ENCODE measurements at regions not wholly inside any gene's neighbourhood (a gene's known extent, or its start where the extent isn't known, plus 50 kb on each side); places are given as distances from the start of the nearest gene placed in this dataset.
"Not testable (repeated sequence)": the region's sequence is repeated elsewhere in the genome, so short reads cannot be mapped to it uniquely, and the experiment has no call there.

DNA sequence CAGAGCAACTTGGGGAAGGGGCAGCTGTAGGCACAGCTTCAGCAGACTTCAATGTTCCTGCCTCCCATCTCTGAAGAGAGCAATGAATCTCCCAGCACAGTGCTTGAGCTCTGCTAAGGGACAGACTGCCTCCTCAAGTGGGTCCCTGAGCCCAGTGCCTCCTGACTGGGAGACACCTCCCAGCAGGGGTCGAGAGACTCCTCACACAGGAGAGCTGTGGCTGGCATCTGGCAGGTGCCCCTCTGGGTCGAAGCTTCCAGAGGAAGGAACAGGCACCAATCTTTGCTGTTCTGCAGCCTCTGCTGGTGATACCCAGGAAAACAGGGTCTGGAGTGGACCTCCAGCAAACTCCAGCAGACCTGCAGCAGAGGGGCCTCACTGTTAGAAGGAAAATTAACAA is 563.8 kb downstream of the RWDD3 start:
- DNase-seq: not testable (repeated sequence)

DNA sequence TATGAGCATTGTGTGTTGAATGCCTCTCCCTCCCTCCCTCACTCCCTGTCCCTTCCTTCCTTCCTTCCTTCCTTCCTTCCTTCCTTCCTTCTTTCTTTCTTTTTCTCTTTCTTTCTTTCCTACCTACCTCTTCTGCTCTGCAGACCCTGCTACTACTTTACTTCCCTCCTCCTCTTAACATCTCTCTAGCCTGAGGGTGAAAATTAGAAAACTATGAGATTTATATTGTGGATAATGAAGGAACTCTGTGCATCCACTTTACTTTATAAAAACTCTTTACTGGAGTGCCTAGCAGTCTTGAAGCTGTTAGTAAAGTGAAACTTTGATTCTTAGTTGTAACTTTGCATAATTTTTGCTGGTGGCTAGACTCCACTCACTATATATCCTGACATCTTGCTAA is 572.2 kb downstream of the RWDD3 start:
- DNase-seq: no peak

DNA sequence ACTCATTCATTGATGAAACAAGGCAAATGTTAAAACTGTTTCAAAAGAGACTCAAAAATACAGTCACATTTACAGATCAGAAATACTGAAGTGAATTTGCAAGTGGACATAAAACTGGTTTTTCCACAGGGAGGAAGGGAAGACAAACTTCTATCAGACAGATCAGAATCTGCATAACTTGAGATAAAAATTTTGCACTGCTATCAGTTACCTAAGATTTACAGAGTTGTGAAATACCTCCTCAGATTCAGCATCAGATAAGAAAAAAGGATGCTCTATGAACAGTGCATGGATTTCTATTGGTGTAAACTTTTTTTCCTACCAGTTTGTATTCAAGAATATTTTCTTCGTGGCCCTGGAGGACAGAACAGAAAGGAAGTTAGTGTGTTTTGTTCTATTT is 575.4 kb downstream of the RWDD3 start:
- DNase-seq: no peak

DNA sequence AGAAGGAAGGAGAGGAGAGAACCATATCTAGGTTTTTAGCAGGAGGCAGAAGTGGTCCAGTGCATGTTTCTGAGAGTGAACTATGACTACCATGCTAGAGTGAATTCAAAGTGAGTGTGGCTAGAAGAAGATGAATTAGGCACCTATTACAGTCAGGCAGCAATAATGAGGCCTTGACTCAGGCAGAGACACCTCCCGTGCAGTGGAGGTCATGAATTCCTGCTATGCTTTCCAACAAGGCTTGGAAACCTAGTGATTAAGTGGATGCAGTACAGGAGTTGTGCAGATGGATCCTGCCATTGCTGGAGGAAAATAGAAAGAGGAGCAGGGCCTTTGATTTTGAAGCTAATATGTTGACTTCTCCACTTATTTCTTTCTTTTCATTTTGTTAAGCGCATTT is 581.5 kb downstream of the RWDD3 start:
- DNase-seq: no peak

DNA sequence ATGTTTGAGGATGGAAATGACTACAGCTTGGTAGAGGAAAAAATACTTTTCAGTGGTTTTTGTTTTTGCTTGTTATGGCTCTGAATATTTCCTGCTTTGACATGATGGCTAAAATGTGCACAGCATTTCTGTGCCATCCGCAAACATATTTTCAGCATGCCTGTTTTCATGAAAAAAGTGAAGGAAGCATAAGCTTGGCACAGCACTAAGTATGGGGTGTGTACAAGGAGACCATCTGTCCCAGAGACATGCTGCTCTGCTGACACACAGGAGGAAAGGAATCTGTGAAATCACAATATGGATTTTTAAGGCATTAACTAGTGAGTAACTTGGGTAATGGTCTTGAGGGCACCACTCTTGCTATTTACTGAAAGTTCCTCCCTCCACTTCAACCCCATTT is 595.5 kb downstream of the RWDD3 start:
- no peak for DNase-seq

DNA sequence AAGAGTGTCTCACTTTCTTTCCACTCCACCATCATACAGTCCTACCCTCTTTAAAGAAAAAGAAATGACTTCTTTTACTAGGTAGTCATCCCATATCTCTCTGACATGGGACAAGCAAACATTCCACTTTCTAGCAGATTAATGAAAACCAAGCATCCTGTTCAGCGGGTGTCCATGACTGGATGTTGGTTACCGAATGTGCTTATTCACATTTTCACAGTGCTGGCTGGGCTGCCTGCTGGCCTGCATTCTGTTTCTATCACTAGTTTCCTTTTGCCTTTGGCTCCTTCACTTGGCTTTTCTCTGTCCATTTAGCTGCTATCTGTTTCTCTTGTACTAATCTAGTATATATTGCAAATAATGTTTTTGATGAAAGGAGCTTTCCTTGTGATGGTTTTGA is 598.4 kb downstream of the RWDD3 start:
- DNase-seq: no peak

DNA sequence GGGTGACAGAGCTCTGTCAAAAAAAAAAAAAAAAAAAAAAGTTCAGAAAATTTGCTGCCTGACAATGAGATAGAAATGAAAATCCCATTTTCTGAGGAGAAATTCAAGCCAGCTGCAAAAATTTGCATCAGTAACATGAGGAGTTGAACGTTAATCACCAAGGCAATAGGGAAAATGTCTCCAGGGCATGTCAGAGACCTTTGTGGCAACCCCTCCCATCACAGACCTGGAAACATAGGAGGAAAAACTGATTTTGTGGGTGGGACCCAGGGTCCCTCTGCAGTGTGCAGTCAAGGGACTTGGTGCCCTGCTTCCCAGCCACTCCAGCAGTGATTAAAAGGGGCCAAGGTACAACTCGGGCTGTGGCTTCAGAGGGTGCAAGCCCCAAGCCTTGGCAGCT is 615.4 kb downstream of the RWDD3 start:
- DNase-seq: no peak

DNA sequence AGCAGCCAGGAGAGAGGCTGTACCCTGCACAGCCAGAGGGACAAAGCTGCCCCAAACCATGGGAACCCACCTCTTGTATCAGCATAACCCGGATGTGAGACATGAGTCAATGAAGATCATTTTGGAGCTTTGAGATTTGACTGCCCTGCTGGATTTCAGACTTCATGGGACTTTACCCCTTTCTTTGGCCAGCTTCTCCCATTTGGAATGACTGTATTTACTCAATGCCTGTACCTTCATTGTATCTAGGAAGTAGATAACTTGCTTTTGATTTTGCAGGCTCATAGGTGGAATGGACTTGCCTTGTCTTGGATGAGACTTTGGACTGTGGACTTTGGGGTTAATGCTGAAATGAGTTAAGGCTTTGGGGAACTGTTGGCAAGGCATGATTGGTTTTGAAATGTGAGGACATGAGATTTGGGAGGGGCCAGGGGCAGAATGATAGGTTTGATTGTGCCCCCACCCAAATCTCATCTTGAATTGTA is 616.2 kb downstream of the RWDD3 start:
- DNase-seq: no peak

DNA sequence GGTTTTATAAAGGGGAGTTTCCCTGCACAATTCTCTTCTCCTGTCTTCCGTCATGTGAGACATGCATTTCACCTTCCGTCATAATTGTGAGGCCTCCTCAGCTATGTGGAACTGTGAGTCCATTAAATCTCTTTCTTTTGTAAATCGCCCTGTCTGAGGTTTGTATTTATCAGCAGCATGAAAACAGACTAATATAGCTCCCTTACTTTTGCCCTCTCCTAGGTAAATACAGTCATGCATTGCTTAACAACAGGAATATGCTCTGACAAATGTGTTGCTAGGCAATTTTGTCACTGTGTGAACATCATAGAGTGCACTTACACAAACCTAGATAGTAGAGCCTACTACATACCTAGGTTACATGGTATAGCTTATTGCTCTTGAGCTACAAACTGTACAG is 616.8 kb downstream of the RWDD3 start:
- no peak for DNase-seq

DNA sequence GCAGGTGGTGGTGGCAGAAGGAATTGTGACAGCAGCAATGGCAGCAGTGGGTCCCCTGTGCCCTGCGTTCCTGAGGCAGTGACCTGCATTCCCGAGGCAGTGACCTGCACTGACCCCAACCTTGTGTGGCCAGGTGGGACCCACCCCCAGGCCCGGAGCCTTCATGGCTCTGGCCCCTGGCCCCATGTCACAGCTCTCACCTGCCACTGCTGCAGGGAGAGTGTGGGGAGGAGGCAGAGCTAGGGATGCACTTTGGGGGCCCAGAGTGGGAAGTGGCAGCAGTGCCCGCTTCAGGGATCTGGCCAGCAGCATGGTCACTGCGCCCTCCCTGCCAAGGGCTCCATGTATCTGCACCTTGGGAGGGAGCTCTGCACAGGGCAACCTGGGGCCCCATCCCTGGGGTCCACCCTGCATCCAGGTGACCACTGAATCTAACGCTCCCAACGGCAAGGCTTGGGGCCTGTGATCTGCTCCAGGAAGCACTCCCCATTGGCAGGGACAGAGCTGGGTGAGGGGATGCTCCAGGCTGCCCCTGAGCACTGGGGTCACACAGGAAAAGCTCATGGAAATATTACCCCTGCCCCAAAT is 618.6 kb downstream of the RWDD3 start:
- no peak for DNase-seq

DNA sequence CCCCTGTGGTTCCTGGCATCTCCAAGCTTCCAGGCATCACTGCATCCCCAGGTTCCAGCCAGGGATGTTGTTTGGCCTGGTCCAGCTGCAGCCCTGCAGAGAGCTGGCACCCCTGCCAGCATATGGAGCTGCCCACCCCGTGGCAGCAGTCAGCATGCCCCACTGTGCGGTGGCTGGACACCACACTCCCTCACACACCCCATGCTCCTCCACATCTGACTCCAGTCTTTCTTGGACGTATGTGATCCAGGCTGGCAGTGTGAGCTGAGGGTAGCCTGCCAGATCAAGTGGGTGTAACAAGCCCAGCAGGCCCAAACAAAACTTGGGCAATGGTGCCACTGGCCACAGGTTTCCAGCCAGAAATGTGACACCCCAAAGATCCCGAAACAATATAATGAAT is 620.4 kb downstream of the RWDD3 start:
- DNase-seq: no peak

DNA sequence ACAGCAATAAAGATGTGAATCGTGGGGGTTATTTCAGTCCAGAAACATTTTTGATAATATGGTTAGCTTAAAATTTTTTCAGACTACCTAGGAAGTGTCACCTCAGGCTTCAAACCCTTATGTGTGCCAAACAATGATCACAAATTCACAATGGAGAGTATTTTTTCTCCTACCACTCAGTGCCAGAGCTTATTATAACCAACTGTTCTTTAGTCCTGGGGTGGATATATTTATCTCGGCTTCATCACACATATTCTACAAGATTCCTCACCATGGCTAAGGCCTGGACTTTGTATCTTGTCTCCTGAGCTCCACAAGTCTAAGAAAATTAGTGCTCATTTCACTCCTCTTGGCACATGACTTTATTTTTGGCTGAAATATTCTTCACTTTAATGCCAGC is 629.1 kb downstream of the RWDD3 start:
- DNase-seq: no peak

DNA sequence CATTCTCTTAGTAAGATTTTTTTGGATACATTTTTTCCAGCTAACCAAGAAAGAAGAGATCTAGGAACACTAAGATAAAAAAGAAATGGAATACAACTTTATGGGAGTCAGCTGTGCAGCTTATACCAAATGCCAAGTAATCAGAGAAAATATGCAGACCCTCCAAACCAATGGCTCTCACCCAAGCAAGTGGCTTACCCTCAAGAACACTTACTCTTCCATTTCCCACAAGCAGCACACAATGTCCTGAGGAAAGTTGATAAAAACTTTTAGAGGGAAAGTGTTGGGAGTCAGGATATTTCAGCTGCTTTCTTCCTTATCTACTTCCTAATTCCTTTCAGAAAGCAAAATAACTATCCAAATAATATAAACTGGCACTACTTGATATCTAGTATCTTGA is 631.8 kb downstream of the RWDD3 start:
- no peak for DNase-seq

DNA sequence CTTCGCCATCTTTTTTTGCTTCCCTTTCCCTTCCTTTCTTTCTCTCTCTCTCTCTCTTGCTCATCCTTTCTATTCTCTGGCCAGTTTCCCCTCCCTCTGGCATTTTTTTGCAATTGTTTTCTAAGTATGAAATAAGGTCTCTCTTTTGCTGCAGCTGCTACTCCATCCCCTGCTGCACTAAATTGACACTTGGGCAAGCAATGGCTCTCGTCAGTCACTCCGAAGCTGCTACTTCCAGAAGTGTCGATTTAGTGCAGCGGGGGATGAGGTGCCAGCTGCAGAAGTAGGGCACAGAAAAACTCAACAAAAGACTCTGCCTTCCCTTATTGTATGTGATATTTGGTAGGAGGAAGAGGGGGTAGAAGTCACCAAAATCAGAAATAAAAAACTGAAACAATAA is 642.3 kb downstream of the RWDD3 start:
- no peak for DNase-seq

DNA sequence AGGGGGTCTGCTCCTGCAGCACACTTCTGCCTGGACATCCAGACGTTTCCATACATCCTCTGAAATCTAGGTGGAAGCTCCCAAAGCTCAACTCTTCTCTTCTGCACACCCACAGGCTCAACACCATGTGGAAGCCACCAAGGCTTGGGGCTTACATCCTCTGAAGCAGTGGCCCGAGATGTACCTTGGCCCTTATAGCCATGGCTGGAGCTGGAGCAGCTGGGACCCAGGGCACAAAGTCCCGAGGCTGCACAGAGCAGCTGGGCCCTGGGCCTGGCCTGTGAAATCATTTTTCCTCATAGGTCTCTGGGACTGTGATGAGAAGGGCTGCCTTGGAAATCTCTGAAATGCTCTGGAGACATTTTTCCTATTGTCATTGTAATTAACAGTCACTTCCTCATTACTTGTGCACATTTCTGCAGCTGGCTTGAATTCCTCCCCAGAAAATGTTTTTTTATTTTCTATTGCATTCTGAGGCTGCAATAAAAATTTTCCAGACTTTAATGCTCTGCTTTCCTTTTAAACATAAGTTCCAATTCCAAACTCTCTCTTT is 645.6 kb downstream of the RWDD3 start:
- no peak for DNase-seq

DNA sequence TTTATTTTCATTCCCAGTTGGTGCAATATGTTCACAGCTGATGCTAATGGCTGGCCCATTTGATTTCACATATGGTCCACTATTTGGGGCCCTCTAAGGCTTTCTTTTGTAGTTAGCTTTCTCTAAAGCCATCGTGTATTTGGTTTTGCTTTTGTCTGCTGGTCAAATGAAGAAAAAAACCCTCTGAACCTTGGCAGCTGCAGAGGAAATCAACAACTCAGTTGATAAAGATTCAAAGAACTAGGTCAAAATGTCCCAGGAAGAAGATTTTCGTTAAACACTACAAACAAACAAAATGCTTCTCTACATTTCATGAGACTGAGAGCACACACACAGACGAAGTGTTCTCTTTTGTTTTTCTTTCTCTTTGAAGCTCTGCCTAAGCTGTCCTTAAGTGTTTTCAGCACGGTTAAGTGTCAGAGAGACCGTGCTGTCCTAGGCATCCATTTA is 655.0 kb downstream of the RWDD3 start:
- no peak for DNase-seq

DNA sequence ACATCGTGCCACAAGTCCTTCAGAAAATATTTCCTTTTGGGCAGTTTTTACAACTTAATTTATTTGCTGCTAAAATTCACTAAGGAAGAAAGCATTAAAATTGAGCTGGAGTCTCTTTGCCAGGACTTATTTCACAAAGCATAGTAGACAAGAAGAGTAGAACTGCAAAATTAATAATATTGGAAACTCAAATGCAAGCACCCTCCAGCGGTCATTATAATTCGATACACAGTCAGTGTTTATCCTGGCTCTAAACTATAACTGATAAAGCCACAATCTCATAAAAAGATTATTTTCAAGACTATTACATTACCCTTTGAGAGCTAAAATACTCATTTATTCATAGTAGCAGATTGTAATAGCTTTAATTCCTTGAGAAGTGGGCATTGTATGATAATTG is 655.4 kb downstream of the RWDD3 start:
- DNase-seq: no peak

DNA sequence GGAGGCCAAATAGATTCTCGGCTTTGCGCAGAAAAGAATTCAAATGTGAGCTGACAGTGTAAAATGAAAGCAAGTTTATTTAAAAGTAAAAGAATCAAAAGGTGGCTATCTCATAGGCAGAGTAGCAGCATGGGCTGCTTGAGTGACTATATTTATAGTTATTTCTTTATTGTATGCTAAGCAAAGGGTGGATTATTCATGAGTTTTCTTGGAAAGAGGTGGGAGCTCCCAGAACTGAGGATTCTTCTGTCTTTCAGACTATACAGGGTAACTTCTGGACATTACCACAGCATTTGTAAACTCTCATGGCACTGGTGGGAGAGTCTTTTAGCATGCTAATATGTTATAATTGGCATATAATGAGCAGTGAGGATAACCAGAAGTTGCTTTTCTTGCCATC is 659.9 kb downstream of the RWDD3 start:
- DNase-seq: no peak

DNA sequence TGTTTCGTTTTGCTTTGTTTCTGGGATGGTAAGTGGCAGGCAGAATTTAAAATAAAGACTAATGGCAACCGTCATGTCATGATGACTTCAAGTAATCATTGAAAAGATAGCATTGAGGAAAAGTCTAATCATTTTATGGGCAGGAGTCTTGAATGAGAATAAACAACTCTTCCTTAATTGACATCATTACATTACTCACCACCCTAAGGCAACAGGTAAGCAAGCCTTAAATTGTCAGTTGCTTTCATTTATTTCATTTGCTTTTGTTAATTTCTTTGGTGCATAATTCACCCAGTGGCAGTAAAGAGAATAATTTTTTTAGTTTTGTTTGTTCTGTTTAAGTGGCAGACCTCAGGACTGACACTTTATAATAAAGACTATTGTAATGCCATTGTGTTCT is 669.0 kb downstream of the RWDD3 start:
- DNase-seq: no peak

DNA sequence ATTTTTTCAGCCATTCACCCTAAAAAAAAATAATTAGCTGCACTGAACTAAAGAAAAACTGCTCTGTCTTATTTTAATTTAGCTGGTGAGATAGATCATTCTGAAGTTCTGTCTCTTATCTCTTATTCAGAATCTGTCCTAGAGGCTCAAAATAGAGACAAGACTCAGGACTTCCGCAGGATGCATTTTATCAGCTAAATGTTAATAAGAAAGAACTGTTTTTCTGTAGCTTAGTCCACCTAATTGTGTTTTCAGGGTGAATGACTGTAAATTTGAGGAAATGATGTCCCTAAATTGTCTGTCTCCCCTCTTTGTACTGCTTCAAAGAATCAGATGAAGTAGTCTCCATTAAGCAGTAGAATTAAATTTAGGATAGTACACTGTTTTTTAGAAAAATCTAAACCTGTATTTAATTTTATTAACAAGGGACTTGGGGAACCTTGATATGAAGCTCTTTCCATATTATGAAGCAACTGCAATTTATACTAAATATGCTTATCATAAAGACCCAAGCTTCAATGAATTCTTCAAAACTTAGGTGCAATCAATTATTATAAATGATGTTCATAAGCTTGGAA is 671.9 kb downstream of the RWDD3 start:
- no peak for DNase-seq

DNA sequence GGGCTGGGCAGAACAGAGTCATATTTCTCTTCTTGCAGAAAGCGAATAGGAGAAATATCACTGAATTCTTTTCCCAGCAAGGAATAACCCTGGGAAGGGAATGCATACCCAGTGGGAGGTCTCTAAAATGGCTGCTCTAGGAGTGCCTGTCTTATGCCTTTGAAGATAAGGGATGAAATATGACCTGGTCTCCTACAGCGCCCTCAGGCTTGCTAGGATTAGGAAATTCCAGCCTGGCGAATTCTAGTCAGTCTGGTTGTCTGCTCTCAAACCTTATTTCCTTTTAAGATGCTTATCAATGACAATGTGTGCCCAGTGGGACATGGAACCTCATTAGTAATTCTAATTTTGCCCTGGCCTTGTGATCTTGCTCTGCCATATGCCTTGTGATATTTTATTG is 677.7 kb downstream of the RWDD3 start:
- DNase-seq: not testable (repeated sequence)

DNA sequence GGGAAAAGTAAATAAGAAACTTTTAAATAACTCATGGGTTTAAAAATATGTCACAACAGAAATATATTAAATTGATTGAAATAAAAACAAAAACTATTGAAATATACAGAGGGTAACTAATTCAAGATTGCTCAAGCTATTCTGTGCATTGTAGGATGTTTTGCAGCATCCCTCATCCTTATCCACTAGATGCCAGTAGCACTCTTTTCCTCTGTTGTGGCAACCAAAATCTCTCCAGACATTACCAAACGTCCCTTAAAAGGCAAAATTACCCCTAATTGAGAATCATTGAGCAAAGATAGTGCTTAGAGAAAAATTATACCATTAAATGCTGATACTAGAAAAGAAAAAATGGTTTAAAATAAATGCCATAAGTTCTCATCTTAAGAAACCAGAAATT is 682.6 kb downstream of the RWDD3 start:
- peak; percentile 2 for DNase-seq

DNA sequence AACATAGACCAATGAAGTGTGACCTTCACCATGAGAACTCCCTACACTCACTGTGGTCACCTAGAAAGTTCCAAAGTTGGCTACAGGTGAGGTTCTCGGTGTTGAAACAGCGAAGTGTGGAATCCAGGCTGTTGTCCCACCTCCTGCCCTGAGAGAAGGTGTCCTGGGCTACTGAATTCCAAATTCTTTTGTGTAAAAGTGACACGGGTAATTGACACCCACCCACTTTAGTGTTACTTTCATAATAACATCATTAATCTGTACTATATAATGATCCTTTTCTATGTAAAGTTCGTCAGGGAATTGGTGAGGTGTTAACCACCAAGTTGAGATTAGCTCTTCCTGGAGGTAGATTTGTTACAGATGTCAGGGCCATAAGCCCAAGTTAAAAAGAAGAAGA is 690.7 kb downstream of the RWDD3 start:
- no peak for DNase-seq

DNA sequence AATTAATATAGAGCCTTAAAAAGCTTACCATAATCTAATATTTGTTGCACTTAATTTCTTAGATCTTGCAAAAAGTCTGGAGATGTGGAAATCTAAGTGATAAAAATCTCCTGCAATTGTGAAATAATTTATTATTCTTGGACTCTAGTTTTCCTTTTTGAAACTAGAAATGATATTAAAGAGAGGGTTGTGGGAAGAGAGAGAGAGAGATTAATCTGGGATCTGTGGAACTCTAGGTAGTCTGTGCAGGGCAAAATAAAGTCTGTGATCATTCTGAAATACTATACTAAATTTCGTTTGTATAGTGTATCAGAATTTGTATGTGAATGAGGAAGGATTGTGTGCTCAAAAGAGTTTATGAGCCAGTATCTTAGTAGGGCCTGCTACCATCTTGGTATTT is 692.3 kb downstream of the RWDD3 start:
- no peak for DNase-seq

DNA sequence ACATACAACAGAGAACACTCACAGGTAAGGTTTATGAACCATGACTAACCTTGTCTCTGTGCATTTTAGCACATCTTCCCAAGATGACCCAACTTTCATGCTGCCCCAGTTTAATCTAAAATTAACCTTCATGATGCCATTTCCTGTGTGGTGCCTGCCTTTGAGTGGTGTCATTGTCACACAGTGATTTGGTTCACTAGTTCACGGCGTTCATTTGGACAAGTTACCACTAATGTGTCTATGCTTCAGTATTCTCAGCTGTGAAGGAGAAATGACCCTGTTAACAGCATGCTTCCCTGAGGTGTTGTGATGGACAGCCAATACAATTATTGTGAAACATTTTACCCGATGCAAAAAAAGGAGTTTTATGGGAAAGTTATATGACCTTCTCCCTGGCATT is 693.1 kb downstream of the RWDD3 start:
- DNase-seq: no peak

Measured in NCI-H526 treated with DMSO at 0.1 percent for 48 hours (cell line).